GM19023 (cell line): ENCODE measurements at regions not wholly inside any gene's neighbourhood (a gene's known extent, or its start where the extent isn't known, plus 50 kb on each side); places are given as distances from the start of the nearest gene placed in this dataset.
"Not testable (repeated sequence)": the region's sequence is repeated elsewhere in the genome, so short reads cannot be mapped to it uniquely, and the experiment has no call there.

Source experiments
- ATAC-seq: cut with Tn5 transposase; IDR thresholded peaks from one replicate; pipeline ENCODE4 v1.9.1; 2021; ENCODE audit warnings: mild to moderate bottlenecking, moderate library complexity; ENCODE audit not compliant: unreplicated experiment

- no peak for ATAC-seq
These were observed 203.3 kb upstream of the LMCD1 start for GRCh38 chr3:8298021-8298954.

- no peak for ATAC-seq
These were observed 199.5 kb upstream of the LMCD1 start for GRCh38 chr3:8301977-8302735.

GRCh38 chr3:8303466-8303865 lies 198.2 kb upstream of the LMCD1 start:
- no peak for ATAC-seq

GRCh38 chr3:8305371-8305770 lies 196.3 kb upstream of the LMCD1 start:
- ATAC-seq, result no peak

- no peak for ATAC-seq
These were observed 194.0 kb upstream of the LMCD1 start for GRCh38 chr3:8307545-8308110.

- ATAC-seq, result no peak
These were observed 190.3 kb upstream of the LMCD1 start for GRCh38 chr3:8311321-8311720.

- no peak for ATAC-seq
These were observed 188.9 kb upstream of the LMCD1 start for GRCh38 chr3:8312685-8313084.

GRCh38 chr3:8313560-8314267 lies 187.9 kb upstream of the LMCD1 start:
- no peak for ATAC-seq

- ATAC-seq, result not testable (repeated sequence)
These were observed 186.1 kb upstream of the LMCD1 start for GRCh38 chr3:8315526-8315925.

- ATAC-seq, result no peak
These were observed 183.7 kb upstream of the LMCD1 start for GRCh38 chr3:8317661-8318649.

- no peak for ATAC-seq
These were observed 181.5 kb upstream of the LMCD1 start for GRCh38 chr3:8319935-8320634.

GRCh38 chr3:8320711-8321458 lies 180.7 kb upstream of the LMCD1 start:
- ATAC-seq, result no peak

- ATAC-seq, result no peak
These were observed 176.9 kb upstream of the LMCD1 start for GRCh38 chr3:8324747-8325146.

GRCh38 chr3:8325306-8325705 lies 176.3 kb upstream of the LMCD1 start:
- ATAC-seq, result no peak

GRCh38 chr3:8325833-8326232 lies 175.8 kb upstream of the LMCD1 start:
- not testable (repeated sequence) for ATAC-seq

- ATAC-seq, result no peak
These were observed 173.9 kb upstream of the LMCD1 start for GRCh38 chr3:8327739-8328138.

- ATAC-seq, result no peak
These were observed 172.7 kb upstream of the LMCD1 start for GRCh38 chr3:8328967-8329366.

GRCh38 chr3:8329598-8329997 lies 172.0 kb upstream of the LMCD1 start:
- ATAC-seq, result no peak

- no peak for ATAC-seq
These were observed 165.2 kb upstream of the LMCD1 start for GRCh38 chr3:8336456-8336855.
